ENCODE measurements at regions not wholly inside any gene's neighbourhood (a gene's known extent, or its start where the extent isn't known, plus 50 kb on each side); places are given as distances from the start of the nearest gene placed in this dataset.

DNA sequence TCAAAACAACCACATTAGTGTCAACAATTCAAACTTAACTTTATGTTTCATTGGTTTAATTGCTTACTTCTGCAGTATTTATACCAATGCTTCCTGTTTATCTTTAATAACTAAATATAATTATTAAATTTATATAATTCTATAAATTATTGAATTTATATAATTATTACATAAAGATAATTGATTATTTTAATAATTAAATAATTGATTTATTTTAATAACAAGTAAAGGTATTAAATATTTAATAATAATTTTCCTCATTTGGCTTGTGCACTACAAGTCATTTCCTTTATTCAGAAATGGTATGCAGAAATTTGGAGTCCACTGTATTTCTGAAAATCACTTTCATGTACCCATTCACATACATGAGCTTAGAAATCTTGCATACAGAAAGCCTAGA lies 156.2 kb upstream of the NSMCE3 start:
- DNase-seq (ENCODE audit: low read depth in 2 of 2), result no peak

- DNase-seq (ENCODE audit: low read depth in 2 of 2), result no peak
Measured at GRCh38 chr15:29424118-29424517, 154.5 kb upstream of the NSMCE3 start.

- DNase-seq (ENCODE audit: low read depth in 2 of 2), result no peak
Measured at GRCh38 chr15:29422606-29423005, 153.0 kb upstream of the NSMCE3 start.

DNA sequence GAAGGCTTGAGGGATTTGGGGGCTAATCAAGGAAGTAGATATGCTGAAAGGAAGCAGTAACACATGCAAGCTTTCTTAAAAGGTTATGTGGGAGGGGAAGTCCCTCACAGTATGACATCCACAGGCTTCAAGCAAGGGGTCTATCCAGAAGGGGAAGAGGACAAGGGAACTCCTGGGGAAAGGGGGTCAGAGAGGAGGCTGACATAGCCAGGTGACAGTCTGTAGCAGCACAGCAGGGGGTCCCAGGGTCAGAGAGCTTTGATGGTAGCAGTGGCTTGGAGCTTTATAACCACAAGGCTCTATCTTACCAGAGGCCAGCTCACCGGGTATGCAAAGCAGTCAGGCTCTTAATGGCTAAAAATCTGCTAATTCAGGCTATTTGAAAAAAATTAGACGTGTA lies 150.6 kb upstream of the NSMCE3 start:
- no peak for DNase-seq (ENCODE audit: low read depth in 2 of 2)

DNA sequence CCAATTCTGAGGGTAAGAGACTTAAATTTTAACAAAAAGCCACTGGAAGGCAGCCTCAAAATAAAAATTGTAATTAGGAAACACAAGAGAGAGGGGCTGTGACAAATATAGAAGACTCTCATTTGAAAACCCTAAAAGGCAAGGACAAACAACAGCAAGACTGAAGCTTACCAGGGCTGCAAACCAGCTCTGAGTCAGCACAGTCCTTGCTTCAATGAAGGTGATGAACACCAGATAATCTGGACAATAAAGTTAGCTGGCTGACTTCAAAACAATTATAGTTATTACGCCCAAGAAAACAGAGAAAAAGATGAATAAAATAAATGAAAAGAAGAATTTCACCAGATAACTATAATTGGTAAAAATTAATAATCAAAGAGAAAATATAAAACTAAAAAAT lies 149.3 kb upstream of the NSMCE3 start:
- DNase-seq (ENCODE audit: low read depth in 2 of 2), result no peak

- DNase-seq (ENCODE audit: low read depth in 2 of 2), result no peak
Measured at GRCh38 chr15:29418178-29418577, 148.6 kb upstream of the NSMCE3 start.

DNA sequence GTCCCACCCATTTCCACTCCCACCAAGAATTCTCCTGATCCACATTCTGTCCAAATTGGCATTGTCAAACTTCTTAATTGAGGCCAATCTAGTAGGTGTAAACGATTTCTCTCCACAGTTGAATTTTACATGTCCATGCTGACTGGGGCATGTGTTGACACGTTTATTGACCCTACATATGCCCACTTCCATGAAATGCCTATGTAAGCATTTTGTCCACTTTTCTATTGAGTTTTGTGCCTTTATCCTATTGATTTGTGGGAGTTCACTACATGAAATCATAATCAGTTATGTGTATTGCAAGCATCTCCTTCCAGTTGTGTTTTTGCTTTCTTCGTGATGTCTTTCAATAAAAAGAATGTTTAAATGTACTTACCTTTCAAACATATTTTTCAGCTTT lies 141.7 kb upstream of the NSMCE3 start:
- DNase-seq (ENCODE audit: low read depth in 2 of 2), result no peak

- DNase-seq (ENCODE audit: low read depth in 2 of 2), result no peak
Measured at GRCh38 chr15:29410338-29410737, 140.7 kb upstream of the NSMCE3 start.

- DNase-seq (ENCODE audit: low read depth in 2 of 2), result no peak
Measured at GRCh38 chr15:29409890-29410289, 140.3 kb upstream of the NSMCE3 start.

DNA sequence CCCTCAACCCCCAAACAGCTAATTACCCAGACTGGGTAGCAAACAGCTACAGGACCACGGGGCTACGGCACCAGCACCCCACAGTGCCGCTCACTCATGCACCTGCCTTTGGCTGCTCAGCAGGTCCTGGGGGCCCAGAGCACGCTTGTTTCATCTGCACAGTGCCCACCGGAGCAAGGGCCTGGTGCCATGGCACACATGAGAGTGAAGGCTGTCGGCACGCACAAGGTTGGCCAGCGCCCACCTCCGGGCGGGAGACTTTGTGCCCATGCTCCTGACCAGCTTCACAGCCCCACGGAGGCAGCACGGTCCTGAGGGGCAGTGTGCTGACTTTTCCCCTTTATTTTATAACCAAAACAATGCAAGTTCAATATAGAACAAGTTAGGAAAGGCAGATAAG lies 135.9 kb upstream of the NSMCE3 start:
- no peak for DNase-seq (ENCODE audit: low read depth in 2 of 2)

DNA sequence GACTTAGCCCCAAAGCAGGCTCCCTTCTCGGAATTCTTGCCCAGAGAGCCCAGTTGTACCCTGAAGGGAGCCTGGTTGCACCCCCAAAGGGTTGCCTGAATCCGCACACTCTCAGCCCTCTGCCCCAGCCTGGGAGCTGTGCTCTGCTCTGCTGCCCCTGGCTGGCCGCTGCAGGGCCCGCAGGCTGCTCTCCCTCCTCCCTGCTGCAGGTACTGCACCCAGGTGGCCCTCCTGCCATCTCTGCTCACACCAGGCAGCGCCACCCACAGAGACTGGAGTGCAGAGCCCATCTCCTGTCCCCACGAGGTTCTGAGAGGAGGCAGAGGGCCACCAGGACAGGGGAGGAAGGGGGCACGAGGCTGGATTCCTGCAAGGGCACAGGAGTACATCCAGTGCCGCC lies 134.2 kb upstream of the NSMCE3 start:
- DNase-seq (ENCODE audit: low read depth in 2 of 2), result no peak

DNA sequence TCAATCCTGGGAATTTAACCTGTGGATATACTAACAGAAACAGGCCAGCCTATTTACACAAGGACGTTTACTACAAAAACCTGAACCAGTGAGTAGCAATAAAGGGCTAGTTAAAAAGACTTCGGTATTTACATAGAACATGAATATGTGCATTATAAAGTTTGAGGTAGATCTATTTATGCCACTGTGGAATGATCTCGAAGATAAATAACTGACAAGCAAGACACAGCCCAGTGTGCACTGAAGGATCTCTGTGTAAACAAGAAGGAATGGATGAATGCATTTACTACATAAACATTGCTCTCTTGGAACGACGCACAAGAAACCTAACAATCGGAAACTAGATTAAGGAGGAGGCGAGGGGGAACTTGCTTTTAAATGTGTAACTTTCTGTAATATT lies 132.0 kb upstream of the NSMCE3 start:
- no peak for DNase-seq (ENCODE audit: low read depth in 2 of 2)

- DNase-seq (ENCODE audit: low read depth in 2 of 2), result no peak
Measured at GRCh38 chr15:29400701-29401100, 131.1 kb upstream of the NSMCE3 start.

DNA sequence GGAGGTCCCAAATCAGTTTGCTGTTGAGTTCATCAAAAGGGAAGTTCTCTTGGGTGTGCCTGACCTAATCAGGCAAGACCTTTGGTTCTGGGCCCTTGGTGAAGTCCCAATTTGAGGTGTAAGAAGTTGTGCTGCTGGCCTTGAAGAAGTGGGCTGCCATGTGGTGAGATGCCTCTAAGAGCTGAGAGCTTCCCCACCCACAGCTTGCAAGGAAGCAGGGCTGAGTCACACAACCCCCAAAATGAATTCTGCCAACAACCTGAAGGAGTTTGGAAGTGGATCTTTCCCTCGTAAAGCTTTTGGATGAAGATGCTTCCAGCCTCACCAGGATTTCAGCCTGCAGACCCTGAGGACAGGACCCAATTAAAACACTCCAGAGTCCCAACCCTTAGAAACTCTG lies 129.3 kb upstream of the NSMCE3 start:
- DNase-seq (ENCODE audit: low read depth in 2 of 2), result no peak

DNA sequence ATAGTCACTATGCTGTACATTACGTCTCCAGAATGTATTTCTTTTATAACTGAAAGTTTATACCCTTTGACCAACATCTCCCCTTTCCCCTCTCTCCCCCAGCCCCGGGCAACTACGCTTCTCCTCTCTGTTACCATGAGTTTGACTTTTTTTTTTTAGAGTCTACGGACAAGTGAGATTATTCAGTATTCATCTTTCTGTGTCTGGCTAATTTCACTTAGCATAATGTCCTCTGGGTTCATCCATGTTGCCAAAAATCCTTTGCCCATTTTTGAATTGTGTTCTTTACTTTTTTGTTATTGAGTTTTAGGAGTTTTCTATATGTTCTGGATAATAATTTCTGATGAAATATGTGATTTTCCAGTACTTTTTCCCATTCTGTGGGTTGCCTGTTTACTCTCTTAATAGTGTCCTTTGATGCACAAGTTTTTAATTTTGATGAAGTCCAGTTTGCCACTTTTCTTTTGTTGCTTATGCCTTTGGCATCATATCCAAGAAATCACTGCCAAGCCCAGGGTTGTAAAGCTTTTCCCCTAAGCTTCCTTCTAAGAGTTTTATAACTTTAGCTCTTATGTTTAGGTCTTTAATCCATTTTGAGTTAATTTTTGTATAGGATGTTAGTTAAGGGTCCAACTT lies 126.7 kb upstream of the NSMCE3 start:
- no peak for DNase-seq (ENCODE audit: low read depth in 2 of 2)

DNA sequence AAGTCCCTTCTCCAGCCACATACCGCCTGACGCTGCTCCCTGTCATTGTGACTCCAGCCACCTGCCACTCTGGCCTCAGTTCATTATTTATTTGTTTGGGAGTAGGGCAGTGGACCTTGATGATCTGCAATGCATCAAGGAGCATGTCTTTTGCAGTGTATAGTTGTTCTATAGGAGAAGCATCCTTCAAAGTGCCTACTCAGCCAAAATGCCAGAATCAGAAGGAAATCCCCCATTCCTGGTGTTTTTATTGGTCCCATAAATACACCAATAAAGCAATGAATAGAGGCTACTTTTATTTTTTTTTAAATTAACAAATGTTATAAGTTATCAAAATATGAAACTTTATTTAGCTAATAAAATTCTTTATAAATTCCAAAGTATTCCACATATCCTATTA lies 123.8 kb upstream of the NSMCE3 start:
- no peak for DNase-seq (ENCODE audit: low read depth in 2 of 2)

GRCh38 chr15:29392358-29392757 lies 122.7 kb upstream of the NSMCE3 start:
- no peak for DNase-seq (ENCODE audit: low read depth in 2 of 2)

DNA sequence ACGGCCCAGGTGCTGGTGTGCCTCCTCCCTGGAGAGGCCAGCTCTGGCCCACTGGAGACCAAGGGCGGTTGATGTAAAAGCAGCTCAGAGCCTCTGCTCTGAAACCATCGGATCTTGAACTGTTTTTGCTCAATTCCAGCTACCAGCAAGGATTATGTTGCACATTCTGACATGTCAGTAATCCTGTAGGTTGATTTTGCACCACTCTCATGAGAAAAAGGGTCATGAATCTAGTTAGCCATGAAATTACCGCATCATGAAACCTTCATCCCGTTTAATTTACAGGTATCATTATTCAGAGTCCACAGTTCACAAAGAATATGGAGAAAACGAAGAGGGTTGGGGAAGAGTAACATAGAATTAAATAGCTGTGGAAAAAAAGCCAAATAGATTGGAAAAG lies 120.4 kb upstream of the NSMCE3 start:
- no peak for DNase-seq (ENCODE audit: low read depth in 2 of 2)

DNA sequence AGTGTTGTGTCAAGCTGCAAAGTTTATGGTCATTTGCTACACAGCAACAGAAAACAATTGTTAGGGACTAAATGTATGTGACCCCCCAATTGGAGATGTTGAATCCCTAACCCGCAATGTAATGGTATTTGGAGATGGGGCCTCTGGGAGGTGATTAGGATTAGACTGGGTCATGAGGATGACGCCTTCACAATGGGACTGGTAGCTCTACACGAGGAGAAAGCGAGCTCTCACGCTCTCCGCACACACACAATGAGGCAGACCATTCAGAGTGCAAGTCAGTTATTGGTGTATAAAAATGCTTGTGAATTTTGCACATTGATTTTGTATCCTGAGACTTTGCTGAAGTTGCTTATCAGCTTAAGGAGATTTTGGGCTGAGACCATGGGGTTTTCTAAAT lies 116.9 kb upstream of the NSMCE3 start:
- no peak for DNase-seq (ENCODE audit: low read depth in 2 of 2)

DNA sequence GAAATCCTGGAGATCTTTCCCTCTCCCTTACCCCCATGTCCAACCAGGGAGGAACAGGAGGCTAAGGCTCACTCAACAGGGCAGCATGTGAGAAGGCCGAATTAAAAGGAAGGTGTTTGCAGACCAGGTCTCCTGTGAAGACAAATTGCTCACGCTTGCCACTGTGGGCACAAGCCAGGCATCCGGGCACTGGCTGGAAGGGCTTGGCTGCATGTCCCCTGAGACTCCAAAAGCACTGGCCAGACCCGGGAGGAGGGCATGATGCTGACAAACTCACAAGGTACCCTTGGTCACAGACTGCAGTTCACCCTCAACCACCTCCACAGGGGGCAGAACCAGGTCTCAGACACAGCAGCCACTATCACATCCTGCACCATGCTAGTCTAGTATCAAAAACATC lies 113.7 kb upstream of the NSMCE3 start:
- no peak for DNase-seq (ENCODE audit: low read depth in 2 of 2)

- DNase-seq (ENCODE audit: low read depth in 2 of 2), result no peak
Measured at GRCh38 chr15:29382862-29383261, 113.2 kb upstream of the NSMCE3 start.

DNA sequence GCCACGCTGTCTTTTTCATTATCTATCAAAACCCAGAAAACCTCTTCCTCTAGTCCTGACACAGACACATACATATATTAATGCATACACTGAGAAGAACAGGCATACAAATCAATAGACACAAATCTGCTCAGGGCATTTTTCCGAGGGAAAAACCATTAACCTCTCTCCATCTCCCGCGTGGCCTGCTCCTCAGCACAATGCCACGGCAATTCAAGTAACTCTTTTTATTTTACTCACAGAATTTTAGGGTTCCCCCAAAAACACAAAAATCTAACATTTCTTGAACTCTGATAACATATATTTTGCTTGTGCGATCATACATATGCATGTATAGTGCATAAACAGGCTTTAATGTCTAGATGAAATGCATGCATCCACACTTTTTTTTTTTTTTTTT lies 110.8 kb upstream of the NSMCE3 start:
- no peak for DNase-seq (ENCODE audit: low read depth in 2 of 2)

DNA sequence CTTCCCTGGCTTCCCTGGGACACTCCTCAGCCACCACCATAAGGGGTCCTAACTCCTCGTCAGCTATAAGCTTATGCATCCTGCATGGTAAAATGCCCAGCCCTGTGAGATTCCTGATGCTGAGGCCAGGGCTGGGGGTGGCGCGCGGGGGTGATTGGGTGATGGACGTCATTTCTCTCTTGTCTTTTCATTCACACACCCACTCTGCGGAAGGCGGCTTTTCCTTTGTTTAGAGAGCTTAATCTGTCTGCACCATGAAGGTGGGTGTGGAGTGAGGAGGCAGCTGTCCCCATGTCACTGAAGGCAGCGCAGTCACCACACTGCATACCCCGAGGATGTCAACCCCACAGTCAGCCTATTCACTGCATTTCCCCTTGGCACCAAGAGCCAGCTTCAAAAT lies 110.0 kb upstream of the NSMCE3 start:
- no peak for DNase-seq (ENCODE audit: low read depth in 2 of 2)

GRCh38 chr15:29377161-29377560 lies 107.5 kb upstream of the NSMCE3 start:
- no peak for DNase-seq (ENCODE audit: low read depth in 2 of 2)

GRCh38 chr15:29376590-29376989 lies 107.0 kb upstream of the NSMCE3 start:
- no peak for DNase-seq (ENCODE audit: low read depth in 2 of 2)
